SK-N-SH (cell line): ENCODE measurements at regions not wholly inside any gene's neighbourhood (a gene's known extent, or its start where the extent isn't known, plus 50 kb on each side); places are given as distances from the start of the nearest gene placed in this dataset.

Experiments used
- CTCF ChIA-PET: fragments of 300-600, 350-600 bp; formaldehyde crosslinking; extraction: SDS; loops from one replicate; lab custom pipeline; 2021; lab: Yijun Ruan, JAX
- POLR2A ChIA-PET: fragments of 350-600 bp; sonication (Branson Sonifier 250); formaldehyde crosslinking; extraction: SDS; loops from one replicate; lab custom pipeline; 2020; ENCODE audit warnings: antibody characterized with exemption, inconsistent platforms; lab: Yijun Ruan, JAX
- DNase-seq: peaks from one replicate; pipeline ENCODE4 v3.0.0; 2012
- H2AFZ ChIP-seq: fragments of 200-600 bp; sonication (generic); 2 replicates; pipeline ENCODE4 v1.8.1; 2016; ENCODE audit warnings: antibody characterized with exemption, mild to moderate bottlenecking, low read depth
- H3F3A ChIP-seq: fragments of 200-600 bp; sonication (generic); replicated peaks from 2 replicates; pipeline ENCODE3; 2016; ENCODE audit warnings: antibody characterized with exemption, mild to moderate bottlenecking; ENCODE audit not compliant: insufficient read depth
- H3K27ac ChIP-seq, 2 experiments: fragments of 200-500 bp in 1 of 2; fragments of 200-600 bp in 1 of 2; sonication (Bioruptor generic) in 1 of 2; sonication (generic), shearing (Covaris generic) in 1 of 2; 2 replicates each; pipeline versions ENCODE4 v1.5.1 to v1.6.1; 2014 to 2016; ENCODE audit warnings: low read depth in 2 of 2, inconsistent platforms in 1 of 2, low read length in 1 of 2, mild to moderate bottlenecking in 1 of 2, mixed read lengths in 1 of 2
- H3K27me3 ChIP-seq: fragments of 200-600 bp; sonication (generic), shearing (Covaris generic); 2 replicates; pipeline ENCODE4 v1.6.1; 2016; ENCODE audit warnings: mixed run types; ENCODE audit not compliant: insufficient read depth
- H3K36me3 ChIP-seq, 2 experiments: fragments of 200-500 bp in 1 of 2; fragments of 200-600 bp in 1 of 2; sonication (Bioruptor generic) in 1 of 2; sonication (generic) in 1 of 2; replicated peaks in 1 of 2; 2 replicates each; pipeline versions ENCODE3 to v1.5.1; 2014 to 2016; ENCODE audit warnings: low read length in 1 of 2, mild to moderate bottlenecking in 1 of 2; ENCODE audit not compliant: insufficient read depth in 2 of 2, control insufficient read depth in 1 of 2
- H3K4me1 ChIP-seq, 2 experiments: fragments of 200-500 bp in 1 of 2; fragments of 200-600 bp in 1 of 2; sonication (Bioruptor generic) in 1 of 2; sonication (generic), shearing (Covaris generic) in 1 of 2; 2 replicates each; pipeline versions ENCODE4 v1.5.1 to v1.6.1; 2014 to 2016; ENCODE audit warnings: low read depth in 1 of 2, low read length in 1 of 2, mixed run types in 1 of 2; ENCODE audit not compliant: insufficient read depth in 2 of 2, control insufficient read depth in 1 of 2
- H3K4me2 ChIP-seq: fragments of 200-600 bp; sonication (generic), shearing (Covaris generic); 2 replicates; pipeline ENCODE4 v1.6.1; 2017; ENCODE audit warnings: mixed run types
- H3K4me3 ChIP-seq, 2 experiments: fragments of 200-500 bp in 1 of 2; fragments of 200-600 bp in 1 of 2; sonication (Bioruptor generic) in 1 of 2; sonication (generic), shearing (Covaris generic) in 1 of 2; 2 replicates each; pipeline versions ENCODE4 v1.5.1 to v1.8.1; 2014 to 2016; ENCODE audit warnings: low read depth in 2 of 2, inconsistent platforms in 1 of 2, low read length in 1 of 2, mild to moderate bottlenecking in 1 of 2, mixed read lengths in 1 of 2, moderate library complexity in 1 of 2
- H3K79me2 ChIP-seq: fragments of 200-600 bp; sonication (generic); 2 replicates; pipeline ENCODE4 v1.8.1; 2017; ENCODE audit warnings: mild to moderate bottlenecking; ENCODE audit not compliant: insufficient read depth
- H3K9ac ChIP-seq: fragments of 200-600 bp; sonication (generic); 2 replicates; pipeline ENCODE4 v1.6.1; 2017; ENCODE audit warnings: mixed run types
- H3K9me2 ChIP-seq: fragments of 200-600 bp; sonication (generic); 2 replicates; pipeline ENCODE4 v1.6.1; 2017; ENCODE audit warnings: mixed run types
- H3K9me3 ChIP-seq: fragments of 200-600 bp; sonication (generic); 2 replicates; pipeline ENCODE4 v1.6.1; 2017; ENCODE audit warnings: mixed run types, mild to moderate bottlenecking, moderate library complexity
- H4K20me1 ChIP-seq: fragments of 200-600 bp; sonication (generic); 2 replicates; pipeline ENCODE4 v1.6.1; 2017; ENCODE audit warnings: mild to moderate bottlenecking, mixed run types; ENCODE audit not compliant: insufficient read depth
- ELF1 ChIP-seq: IDR thresholded peaks from 2 replicates; pipeline ENCODE4 v1.4.0; 2012
- EP300 ChIP-seq, 2 experiments: IDR thresholded peaks; 2 replicates each; pipeline versions ENCODE4 v1.4.0 to v1.6.1; 2012; ENCODE audit warnings: borderline replicate concordance in 1 of 2, low read depth in 1 of 2, low read length in 1 of 2
- GATA2 ChIP-seq: sonication (generic); formaldehyde crosslinking; IDR thresholded peaks from 2 replicates; pipeline ENCODE4 v1.5.0; 2020; ENCODE audit warnings: mild to moderate bottlenecking, missing genetic modification reagents
- JUND ChIP-seq: IDR thresholded peaks from 2 replicates; pipeline ENCODE4 v1.4.0; 2012
- MEF2A ChIP-seq: IDR thresholded peaks from 2 replicates; pipeline ENCODE4 v1.4.0; 2012; ENCODE audit warnings: low read depth, borderline replicate concordance
- MXI1 ChIP-seq: IDR thresholded peaks from 2 replicates; pipeline ENCODE4 v1.6.1; 2012; ENCODE audit warnings: mild to moderate bottlenecking, low read depth, low read length, improper control_type of control experiment
- RAD21 ChIP-seq: IDR thresholded peaks from 2 replicates; pipeline ENCODE4 v1.6.1; 2012; ENCODE audit warnings: mild to moderate bottlenecking, low read length
- RXRA ChIP-seq: IDR thresholded peaks from 2 replicates; pipeline ENCODE4 v1.4.0; 2012; ENCODE audit warnings: low read depth, mild to moderate bottlenecking, borderline replicate concordance
- SMC3 ChIP-seq: IDR thresholded peaks from 2 replicates; pipeline ENCODE4 v1.6.1; 2012; ENCODE audit warnings: low read depth, low read length, improper control_type of control experiment
- TEAD4 ChIP-seq: IDR thresholded peaks from 2 replicates; pipeline ENCODE4 v1.4.0; 2012; ENCODE audit warnings: mild to moderate bottlenecking, borderline replicate concordance; ENCODE audit not compliant: insufficient read depth
- YY1 ChIP-seq: IDR thresholded peaks from 2 replicates; pipeline ENCODE4 v1.4.0; 2012; ENCODE audit warnings: low read depth, mild to moderate bottlenecking
- WGBS: methylation state at CpG from one replicate; pipeline ENCODE4 v1.1.6; 2017; ENCODE audit warnings: low lambda C conversion rate; 5-methylcytosine and 5-hydroxymethylcytosine counted together
- TF ChIP-seq, protein P1 (sequence below): IDR thresholded peaks from 2 replicates; pipeline ENCODE4 v1.4.0; 2012; ENCODE audit warnings: low read depth, borderline replicate concordance
- TF ChIP-seq, protein P2 (sequence below): fragments of 150-350 bp; IDR thresholded peaks from 2 replicates; pipeline ENCODE4 v1.6.1; 2016; ENCODE audit warnings: mild to moderate bottlenecking, low read depth, low read length
- TF ChIP-seq, protein P3 (sequence below): fragments of 200-600 bp; sonication (generic); IDR thresholded peaks from 2 replicates; pipeline ENCODE4 v1.6.1; 2017; ENCODE audit warnings: antibody characterized with exemption, mild to moderate bottlenecking, moderate library complexity
- TF ChIP-seq, protein P4 (sequence below): IDR thresholded peaks from 2 replicates; pipeline ENCODE4 v1.4.0; 2012; ENCODE audit warnings: low read depth, borderline replicate concordance
- TF ChIP-seq, protein P5 (sequence below): IDR thresholded peaks from 2 replicates; pipeline ENCODE4 v1.6.1; 2012; ENCODE audit warnings: mild to moderate bottlenecking, low read depth, low read length, moderate library complexity
- TF ChIP-seq, protein P6 (sequence below): IDR thresholded peaks from 2 replicates; pipeline ENCODE4 v1.4.0; 2012; ENCODE audit warnings: low read depth

DNA sequence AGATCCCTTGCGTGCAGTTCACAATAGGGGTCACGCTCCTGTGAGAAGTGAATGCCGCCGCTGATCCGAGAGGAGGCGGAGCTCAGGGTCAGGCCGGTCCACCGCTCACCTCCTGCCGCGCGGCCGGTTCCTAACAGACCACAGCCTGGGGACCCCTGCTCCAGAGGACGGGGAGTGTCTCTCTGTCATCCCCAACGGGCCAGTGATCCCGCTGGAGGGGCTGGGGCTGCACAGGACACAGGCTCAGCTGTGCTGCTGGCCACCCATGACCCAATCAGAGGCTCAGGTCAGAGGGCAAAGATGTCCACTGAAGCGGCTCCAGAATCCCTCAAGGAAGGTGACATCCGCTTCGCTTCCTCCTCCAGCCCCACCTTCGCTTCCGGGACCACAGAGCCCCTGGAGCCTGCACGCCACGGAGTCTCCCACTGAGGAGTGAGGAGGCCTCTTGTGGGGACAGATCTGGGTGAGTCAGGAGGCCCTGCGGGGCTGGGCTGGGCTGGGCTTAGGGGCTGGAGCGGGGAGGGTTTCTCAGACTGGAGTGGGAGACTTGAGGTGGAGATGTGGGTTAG is 115.4 kb downstream of the METRNL start:
- POLR2A ChIA-PET, result interaction anchor here (0.6 kb wide), 1 partner anchor 395 kb away, joined by 3 read pairs; no protein-coding TSS in a partner anchor
- Histone ChIP-seq H3K27me3 (no peaks in the 10 kb centered on the region), H2AFZ (no peak overlapping the region), H3K9ac (no peak overlapping the region), H3F3A (peaks cover under 1% of the 10 kb centered on the region), H3K9me2 (no peaks in the 10 kb centered on the region), H4K20me1 (no peaks in the 10 kb centered on the region), H3K27ac (no peak overlapping the region), H3K79me2 (no peaks in the 10 kb centered on the region), H3K4me1 (peaks cover 0 to 25% of the 10 kb centered on the region in 2 experiments; a peak in 3 of 4 replicates), H3K4me2 (no peak overlapping the region; the same call in 1 of the 2 replicates), H3K36me3 (no peaks in the 10 kb centered on the region), H3K9me3 (no peaks in the 10 kb centered on the region), H3K4me3 (no peak overlapping the region)
- WGBS, result 87% methylated on average over 24 of the region's 24 CpGs
- no peak for DNase-seq
- no peak for TF ChIP-seq ELF1
- TF ChIP-seq, protein P1, sequence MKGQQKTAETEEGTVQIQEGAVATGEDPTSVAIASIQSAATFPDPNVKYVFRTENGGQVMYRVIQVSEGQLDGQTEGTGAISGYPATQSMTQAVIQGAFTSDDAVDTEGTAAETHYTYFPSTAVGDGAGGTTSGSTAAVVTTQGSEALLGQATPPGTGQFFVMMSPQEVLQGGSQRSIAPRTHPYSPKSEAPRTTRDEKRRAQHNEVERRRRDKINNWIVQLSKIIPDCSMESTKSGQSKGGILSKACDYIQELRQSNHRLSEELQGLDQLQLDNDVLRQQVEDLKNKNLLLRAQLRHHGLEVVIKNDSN, result no peak
- no peak for TF ChIP-seq EP300 (IDR thresholded peaks at IDR 0.05; ENCODE audit: borderline replicate concordance in 1 of 2, low read depth in 1 of 2, low read length in 1 of 2)
- no peak for TF ChIP-seq MXI1
- TF ChIP-seq, protein P2, sequence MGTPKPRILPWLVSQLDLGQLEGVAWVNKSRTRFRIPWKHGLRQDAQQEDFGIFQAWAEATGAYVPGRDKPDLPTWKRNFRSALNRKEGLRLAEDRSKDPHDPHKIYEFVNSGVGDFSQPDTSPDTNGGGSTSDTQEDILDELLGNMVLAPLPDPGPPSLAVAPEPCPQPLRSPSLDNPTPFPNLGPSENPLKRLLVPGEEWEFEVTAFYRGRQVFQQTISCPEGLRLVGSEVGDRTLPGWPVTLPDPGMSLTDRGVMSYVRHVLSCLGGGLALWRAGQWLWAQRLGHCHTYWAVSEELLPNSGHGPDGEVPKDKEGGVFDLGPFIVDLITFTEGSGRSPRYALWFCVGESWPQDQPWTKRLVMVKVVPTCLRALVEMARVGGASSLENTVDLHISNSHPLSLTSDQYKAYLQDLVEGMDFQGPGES, result no peak
- TF ChIP-seq YY1, result no peak
- TF ChIP-seq, protein P3, sequence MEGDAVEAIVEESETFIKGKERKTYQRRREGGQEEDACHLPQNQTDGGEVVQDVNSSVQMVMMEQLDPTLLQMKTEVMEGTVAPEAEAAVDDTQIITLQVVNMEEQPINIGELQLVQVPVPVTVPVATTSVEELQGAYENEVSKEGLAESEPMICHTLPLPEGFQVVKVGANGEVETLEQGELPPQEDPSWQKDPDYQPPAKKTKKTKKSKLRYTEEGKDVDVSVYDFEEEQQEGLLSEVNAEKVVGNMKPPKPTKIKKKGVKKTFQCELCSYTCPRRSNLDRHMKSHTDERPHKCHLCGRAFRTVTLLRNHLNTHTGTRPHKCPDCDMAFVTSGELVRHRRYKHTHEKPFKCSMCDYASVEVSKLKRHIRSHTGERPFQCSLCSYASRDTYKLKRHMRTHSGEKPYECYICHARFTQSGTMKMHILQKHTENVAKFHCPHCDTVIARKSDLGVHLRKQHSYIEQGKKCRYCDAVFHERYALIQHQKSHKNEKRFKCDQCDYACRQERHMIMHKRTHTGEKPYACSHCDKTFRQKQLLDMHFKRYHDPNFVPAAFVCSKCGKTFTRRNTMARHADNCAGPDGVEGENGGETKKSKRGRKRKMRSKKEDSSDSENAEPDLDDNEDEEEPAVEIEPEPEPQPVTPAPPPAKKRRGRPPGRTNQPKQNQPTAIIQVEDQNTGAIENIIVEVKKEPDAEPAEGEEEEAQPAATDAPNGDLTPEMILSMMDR, result no peak
- no peak for TF ChIP-seq GATA2 (CRISPR knock-in tag)
- TF ChIP-seq SMC3, result no peak
- TF ChIP-seq, protein P4, sequence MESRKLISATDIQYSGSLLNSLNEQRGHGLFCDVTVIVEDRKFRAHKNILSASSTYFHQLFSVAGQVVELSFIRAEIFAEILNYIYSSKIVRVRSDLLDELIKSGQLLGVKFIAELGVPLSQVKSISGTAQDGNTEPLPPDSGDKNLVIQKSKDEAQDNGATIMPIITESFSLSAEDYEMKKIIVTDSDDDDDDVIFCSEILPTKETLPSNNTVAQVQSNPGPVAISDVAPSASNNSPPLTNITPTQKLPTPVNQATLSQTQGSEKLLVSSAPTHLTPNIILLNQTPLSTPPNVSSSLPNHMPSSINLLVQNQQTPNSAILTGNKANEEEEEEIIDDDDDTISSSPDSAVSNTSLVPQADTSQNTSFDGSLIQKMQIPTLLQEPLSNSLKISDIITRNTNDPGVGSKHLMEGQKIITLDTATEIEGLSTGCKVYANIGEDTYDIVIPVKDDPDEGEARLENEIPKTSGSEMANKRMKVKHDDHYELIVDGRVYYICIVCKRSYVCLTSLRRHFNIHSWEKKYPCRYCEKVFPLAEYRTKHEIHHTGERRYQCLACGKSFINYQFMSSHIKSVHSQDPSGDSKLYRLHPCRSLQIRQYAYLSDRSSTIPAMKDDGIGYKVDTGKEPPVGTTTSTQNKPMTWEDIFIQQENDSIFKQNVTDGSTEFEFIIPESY, result no peak
- no peak for TF ChIP-seq RXRA
- TF ChIP-seq MEF2A, result no peak
- no peak for TF ChIP-seq RAD21
- TF ChIP-seq, protein P5, sequence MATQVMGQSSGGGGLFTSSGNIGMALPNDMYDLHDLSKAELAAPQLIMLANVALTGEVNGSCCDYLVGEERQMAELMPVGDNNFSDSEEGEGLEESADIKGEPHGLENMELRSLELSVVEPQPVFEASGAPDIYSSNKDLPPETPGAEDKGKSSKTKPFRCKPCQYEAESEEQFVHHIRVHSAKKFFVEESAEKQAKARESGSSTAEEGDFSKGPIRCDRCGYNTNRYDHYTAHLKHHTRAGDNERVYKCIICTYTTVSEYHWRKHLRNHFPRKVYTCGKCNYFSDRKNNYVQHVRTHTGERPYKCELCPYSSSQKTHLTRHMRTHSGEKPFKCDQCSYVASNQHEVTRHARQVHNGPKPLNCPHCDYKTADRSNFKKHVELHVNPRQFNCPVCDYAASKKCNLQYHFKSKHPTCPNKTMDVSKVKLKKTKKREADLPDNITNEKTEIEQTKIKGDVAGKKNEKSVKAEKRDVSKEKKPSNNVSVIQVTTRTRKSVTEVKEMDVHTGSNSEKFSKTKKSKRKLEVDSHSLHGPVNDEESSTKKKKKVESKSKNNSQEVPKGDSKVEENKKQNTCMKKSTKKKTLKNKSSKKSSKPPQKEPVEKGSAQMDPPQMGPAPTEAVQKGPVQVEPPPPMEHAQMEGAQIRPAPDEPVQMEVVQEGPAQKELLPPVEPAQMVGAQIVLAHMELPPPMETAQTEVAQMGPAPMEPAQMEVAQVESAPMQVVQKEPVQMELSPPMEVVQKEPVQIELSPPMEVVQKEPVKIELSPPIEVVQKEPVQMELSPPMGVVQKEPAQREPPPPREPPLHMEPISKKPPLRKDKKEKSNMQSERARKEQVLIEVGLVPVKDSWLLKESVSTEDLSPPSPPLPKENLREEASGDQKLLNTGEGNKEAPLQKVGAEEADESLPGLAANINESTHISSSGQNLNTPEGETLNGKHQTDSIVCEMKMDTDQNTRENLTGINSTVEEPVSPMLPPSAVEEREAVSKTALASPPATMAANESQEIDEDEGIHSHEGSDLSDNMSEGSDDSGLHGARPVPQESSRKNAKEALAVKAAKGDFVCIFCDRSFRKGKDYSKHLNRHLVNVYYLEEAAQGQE, result no peak
- no peak for TF ChIP-seq JUND
- TF ChIP-seq, protein P6, sequence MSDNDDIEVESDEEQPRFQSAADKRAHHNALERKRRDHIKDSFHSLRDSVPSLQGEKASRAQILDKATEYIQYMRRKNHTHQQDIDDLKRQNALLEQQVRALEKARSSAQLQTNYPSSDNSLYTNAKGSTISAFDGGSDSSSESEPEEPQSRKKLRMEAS, result no peak
- no peak for TF ChIP-seq TEAD4
- CTCF ChIA-PET, result no interaction called here
